ENCODE measurements at regions not wholly inside any gene's neighbourhood (a gene's known extent, or its start where the extent isn't known, plus 50 kb on each side); places are given as distances from the start of the nearest gene placed in this dataset.

DNA sequence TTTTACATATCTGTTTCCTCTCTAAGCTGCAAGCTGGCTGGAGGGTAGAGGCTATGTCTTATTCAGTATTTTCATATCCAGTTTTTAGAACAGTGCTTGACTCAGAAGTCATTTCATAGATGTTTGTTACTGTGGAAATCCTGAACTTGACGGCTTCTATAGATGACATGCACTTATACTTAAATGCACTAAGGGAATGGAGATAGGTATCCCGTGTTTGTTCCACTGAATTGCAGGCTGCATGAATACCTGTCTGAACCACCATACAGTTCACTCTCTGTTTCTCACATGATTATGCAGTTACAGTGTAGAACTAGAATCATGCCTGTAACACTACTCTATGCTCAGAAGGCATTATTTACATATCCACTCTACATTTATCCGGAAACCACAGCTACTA, 417.1 kb downstream of the MTX2 start:
- Histone ChIP-seq H3K36me3 (no peaks in the 10 kb centered on the region), H3K4me3 (no peak overlapping the region), H3K27ac (no peak overlapping the region), H3K9me3 (replicated peaks) (no peaks in the 10 kb centered on the region), H3K27me3 (replicated peaks) (peaks cover 6% of the 10 kb centered on the region; the same call in 1 of the 2 replicates), H3K4me1 (replicated peaks) (no peaks in the 10 kb centered on the region)
- DNase-seq (ENCODE audit: low read depth in 1 of 2, low spot score in 2 of 2): no peak

- H3K27me3 ChIP-seq (replicated peaks): peaks cover 8% of the 10 kb centered on the region; the same call in 1 of the 2 replicates
Measured at GRCh38 chr2:176687342-176687741, 418.1 kb downstream of the MTX2 start.

DNA sequence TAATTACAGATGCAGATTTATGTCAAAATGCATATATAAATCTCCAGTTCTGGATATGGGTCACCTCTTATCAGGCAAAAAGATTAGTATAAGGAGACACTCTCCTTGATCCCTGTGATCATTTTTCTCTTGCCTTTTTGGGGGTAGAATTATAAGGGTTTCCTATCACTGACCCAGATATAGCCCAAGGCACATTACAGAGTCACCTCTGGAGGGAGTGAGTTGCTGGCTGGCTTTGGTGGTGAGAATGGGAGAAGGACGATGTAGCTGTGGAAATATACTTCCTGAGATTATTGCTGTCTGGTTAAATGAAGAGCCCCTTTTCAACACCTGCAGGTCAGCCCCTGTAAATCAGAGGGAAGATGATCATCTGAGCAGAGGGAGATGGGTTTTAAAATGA, 418.7 kb downstream of the MTX2 start:
- H3K4me3 ChIP-seq: no peak overlapping the region

More at GRCh38 chr2:176687342-176687741, 418.1 kb downstream of the MTX2 start:
- H3K27ac ChIP-seq: no peak overlapping the region
- H3K9me3 ChIP-seq (replicated peaks): no peaks in the 10 kb centered on the region
- no peaks in the 10 kb centered on the region for H3K36me3 ChIP-seq
- no peaks in the 10 kb centered on the region for H3K4me1 ChIP-seq (replicated peaks)
- DNase-seq (ENCODE audit: low read depth in 1 of 2, low spot score in 2 of 2): no peak
- H3K4me3 ChIP-seq: no peak overlapping the region

DNA sequence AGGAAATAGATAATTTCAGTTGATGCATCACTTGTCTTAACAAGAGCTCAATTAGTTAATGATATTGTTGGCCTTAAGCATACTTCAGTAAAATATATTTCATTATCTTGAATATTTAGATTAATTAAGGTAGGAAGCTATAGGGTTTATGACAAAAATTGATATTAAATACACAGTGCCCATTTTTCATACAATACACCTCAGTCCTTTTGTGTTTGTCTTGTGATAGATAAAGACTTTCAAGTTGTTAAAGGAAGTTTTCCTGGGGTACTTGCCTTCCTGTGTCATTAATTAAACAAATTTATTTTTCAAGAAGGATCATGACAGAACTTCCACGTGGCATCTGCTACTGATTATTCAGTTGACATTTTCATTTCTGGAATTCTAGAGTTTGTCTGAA, 420.5 kb downstream of the MTX2 start:
- no peak overlapping the region for H3K4me3 ChIP-seq
- peaks cover 2% of the 10 kb centered on the region; the same call in 1 of the 2 replicates for H3K27me3 ChIP-seq (replicated peaks)
- DNase-seq (ENCODE audit: low read depth in 1 of 2, low spot score in 2 of 2): no peak
- H3K27ac ChIP-seq: no peak overlapping the region
- no peaks in the 10 kb centered on the region for H3K9me3 ChIP-seq (replicated peaks)
- no peaks in the 10 kb centered on the region for H3K36me3 ChIP-seq
- H3K4me1 ChIP-seq (replicated peaks): no peaks in the 10 kb centered on the region

More for the DNA sequence above, 418.7 kb downstream of the MTX2 start:
- no peaks in the 10 kb centered on the region for H3K36me3 ChIP-seq
- no peaks in the 10 kb centered on the region for H3K9me3 ChIP-seq (replicated peaks)
- H3K4me1 ChIP-seq (replicated peaks): no peaks in the 10 kb centered on the region
- DNase-seq (ENCODE audit: low read depth in 1 of 2, low spot score in 2 of 2): no peak
- H3K27me3 ChIP-seq (replicated peaks): peaks cover 8% of the 10 kb centered on the region; the same call in 1 of the 2 replicates
- H3K27ac ChIP-seq: no peak overlapping the region

DNA sequence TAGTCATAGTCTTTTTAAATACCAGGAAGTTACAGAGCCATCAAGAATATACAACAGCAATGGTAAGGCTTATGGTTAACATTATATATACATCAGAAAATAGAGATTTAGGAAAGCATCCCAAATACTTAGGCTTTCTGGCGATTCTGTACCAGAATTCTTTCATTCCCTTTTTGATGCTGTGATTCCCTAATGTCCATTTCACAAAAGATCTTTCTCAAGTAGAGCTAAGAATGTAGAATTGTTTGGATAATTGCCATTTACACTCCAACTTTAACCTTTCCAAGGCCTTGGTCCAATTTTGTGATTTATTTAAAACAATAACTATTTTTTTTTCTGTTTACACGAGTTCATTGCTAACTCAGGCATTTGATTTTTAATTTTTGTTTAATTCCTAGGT, 422.2 kb downstream of the MTX2 start:
- H3K27me3 ChIP-seq (replicated peaks): peaks cover 2% of the 10 kb centered on the region; the same call in 1 of the 2 replicates
- no peak for DNase-seq (ENCODE audit: low read depth in 1 of 2, low spot score in 2 of 2)
- H3K9me3 ChIP-seq (replicated peaks): no peaks in the 10 kb centered on the region
- H3K4me1 ChIP-seq (replicated peaks): no peaks in the 10 kb centered on the region
- no peaks in the 10 kb centered on the region for H3K36me3 ChIP-seq
- H3K27ac ChIP-seq: no peak overlapping the region
- no peak overlapping the region for H3K4me3 ChIP-seq

GRCh38 chr2:176692533-176692932, 423.3 kb downstream of the MTX2 start:
- H3K27me3 ChIP-seq (replicated peaks): peaks cover 2% of the 10 kb centered on the region; the same call in 1 of the 2 replicates
- H3K4me3 ChIP-seq: no peak overlapping the region
- no peaks in the 10 kb centered on the region for H3K9me3 ChIP-seq (replicated peaks)
- no peaks in the 10 kb centered on the region for H3K36me3 ChIP-seq
- no peak for DNase-seq (ENCODE audit: low read depth in 1 of 2, low spot score in 2 of 2)
- no peaks in the 10 kb centered on the region for H3K4me1 ChIP-seq (replicated peaks)
- no peak overlapping the region for H3K27ac ChIP-seq

DNA sequence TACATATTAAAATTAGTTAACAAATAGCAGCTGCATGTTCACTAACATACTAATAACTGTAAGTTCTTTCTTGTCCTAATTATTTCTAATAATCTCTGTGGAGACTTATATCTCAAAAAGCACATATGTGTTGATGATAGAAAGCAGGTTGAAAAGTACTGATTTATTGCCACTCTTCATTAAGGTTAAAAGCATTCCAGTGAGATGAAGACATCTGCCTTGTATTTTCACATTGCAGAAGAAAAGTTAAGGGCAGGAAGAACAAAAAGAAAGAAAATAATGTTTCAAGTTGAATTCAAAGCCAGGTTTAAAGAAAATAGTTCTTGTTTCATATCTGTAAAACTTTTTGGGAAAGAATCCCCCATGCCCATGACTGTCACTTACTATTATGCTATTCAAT, 429.9 kb downstream of the MTX2 start:
- no peaks in the 10 kb centered on the region for H3K4me1 ChIP-seq (replicated peaks)
- H3K9me3 ChIP-seq (replicated peaks): no peaks in the 10 kb centered on the region
- H3K36me3 ChIP-seq: no peaks in the 10 kb centered on the region
- DNase-seq (ENCODE audit: low read depth in 1 of 2, low spot score in 2 of 2): no peak
- 0 out of 2 replicates have a peak, but pooled peaks cover 4% of the 10 kb centered on the region for H3K27me3 ChIP-seq (replicated peaks)
- H3K4me3 ChIP-seq: no peak overlapping the region
- H3K27ac ChIP-seq: no peak overlapping the region

DNA sequence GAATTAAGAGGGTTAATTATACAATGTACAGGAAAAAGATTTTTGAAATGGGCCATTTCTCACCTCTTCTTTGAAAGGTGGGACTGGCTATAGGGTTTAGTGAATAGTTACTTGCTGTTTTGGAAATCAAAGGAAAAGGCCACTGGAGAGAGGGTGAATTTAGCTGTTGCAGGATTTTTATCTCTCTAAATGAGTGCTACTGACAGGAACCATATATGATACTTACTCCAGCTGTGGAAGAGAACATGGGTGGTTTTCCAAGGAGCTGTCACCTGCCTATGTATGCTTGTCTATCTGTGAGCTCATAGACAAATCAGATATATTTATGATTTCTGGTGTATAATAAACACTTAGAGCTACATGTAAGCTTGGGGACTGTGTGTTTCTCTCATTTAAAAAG, 430.4 kb downstream of the MTX2 start:
- H3K4me1 ChIP-seq (replicated peaks): no peaks in the 10 kb centered on the region
- H3K27me3 ChIP-seq (replicated peaks): 0 out of 2 replicates have a peak, but pooled peaks cover 4% of the 10 kb centered on the region
- DNase-seq (ENCODE audit: low read depth in 1 of 2, low spot score in 2 of 2): no peak
- no peak overlapping the region for H3K27ac ChIP-seq
- no peak overlapping the region for H3K4me3 ChIP-seq
- H3K36me3 ChIP-seq: no peaks in the 10 kb centered on the region
- H3K9me3 ChIP-seq (replicated peaks): no peaks in the 10 kb centered on the region

DNA sequence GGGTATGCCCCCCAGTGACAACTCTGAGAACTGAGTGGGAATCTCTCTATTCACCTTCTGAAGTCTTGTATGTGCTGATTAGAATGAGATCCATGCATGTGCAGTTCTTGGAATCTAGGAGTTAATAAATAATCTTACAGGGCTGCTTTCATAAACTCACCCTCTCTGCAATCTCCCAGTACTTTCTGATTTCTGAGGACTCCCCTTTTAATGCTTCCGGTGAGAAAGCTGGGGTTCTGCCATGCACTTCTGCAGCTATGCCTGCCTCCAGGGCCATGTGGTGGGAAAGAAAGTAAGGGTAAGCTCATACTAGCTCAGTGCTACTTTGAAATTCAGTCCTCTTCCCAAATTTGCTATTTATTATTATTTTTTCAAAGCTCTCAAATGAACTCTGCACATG, 432.9 kb downstream of the MTX2 start:
- no peak overlapping the region for H3K4me3 ChIP-seq
- no peak for DNase-seq (ENCODE audit: low read depth in 1 of 2, low spot score in 2 of 2)
- 0 out of 2 replicates have a peak, but pooled peaks cover 9% of the 10 kb centered on the region for H3K27me3 ChIP-seq (replicated peaks)
- H3K9me3 ChIP-seq (replicated peaks): no peaks in the 10 kb centered on the region
- no peaks in the 10 kb centered on the region for H3K4me1 ChIP-seq (replicated peaks)
- no peaks in the 10 kb centered on the region for H3K36me3 ChIP-seq
- H3K27ac ChIP-seq: no peak overlapping the region

DNA sequence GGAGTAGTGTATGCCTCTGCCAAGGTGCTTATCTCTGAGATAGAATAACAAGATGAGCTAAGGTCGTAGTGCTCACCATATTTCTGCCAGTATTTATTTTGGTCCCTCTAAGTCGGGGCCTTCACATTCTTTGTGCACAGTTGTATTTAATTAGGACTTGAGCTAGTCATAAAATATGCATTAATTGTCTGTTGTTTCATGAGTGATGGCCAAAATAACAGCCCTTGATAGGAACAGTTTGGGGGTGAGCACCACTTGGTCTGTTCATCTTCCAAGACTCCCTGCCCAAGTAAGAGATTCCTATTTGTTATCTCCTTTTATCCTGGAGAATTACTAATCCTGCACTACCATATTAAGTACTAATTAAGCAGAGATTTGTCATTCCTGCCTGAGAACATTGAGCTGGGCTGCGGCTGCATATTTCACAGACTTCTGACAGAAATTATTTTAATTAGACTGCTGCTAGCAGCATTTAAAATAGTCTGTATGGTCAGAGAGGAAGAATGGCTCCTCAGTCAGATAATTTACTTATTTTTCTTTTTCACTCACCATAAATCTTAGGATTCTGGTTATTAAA, 435.1 kb downstream of the MTX2 start:
- no peaks in the 10 kb centered on the region for H3K4me1 ChIP-seq (replicated peaks)
- no peak overlapping the region for H3K4me3 ChIP-seq
- H3K9me3 ChIP-seq (replicated peaks): no peaks in the 10 kb centered on the region
- H3K27me3 ChIP-seq (replicated peaks): 0 out of 2 replicates have a peak, but pooled peaks cover 5% of the 10 kb centered on the region
- H3K27ac ChIP-seq: no peak overlapping the region
- DNase-seq (ENCODE audit: low read depth in 1 of 2, low spot score in 2 of 2): no peak
- no peaks in the 10 kb centered on the region for H3K36me3 ChIP-seq

GRCh38 chr2:176709149-176709951, 440.1 kb downstream of the MTX2 start:
- no peaks in the 10 kb centered on the region for H3K4me1 ChIP-seq (replicated peaks)
- no peak overlapping the region for H3K4me3 ChIP-seq
- H3K27me3 ChIP-seq (replicated peaks): 0 out of 2 replicates have a peak, but pooled peaks cover 8% of the 10 kb centered on the region
- DNase-seq (ENCODE audit: low read depth in 1 of 2, low spot score in 2 of 2): no peak
- no peak overlapping the region for H3K27ac ChIP-seq
- no peaks in the 10 kb centered on the region for H3K9me3 ChIP-seq (replicated peaks)
- no peaks in the 10 kb centered on the region for H3K36me3 ChIP-seq

DNA sequence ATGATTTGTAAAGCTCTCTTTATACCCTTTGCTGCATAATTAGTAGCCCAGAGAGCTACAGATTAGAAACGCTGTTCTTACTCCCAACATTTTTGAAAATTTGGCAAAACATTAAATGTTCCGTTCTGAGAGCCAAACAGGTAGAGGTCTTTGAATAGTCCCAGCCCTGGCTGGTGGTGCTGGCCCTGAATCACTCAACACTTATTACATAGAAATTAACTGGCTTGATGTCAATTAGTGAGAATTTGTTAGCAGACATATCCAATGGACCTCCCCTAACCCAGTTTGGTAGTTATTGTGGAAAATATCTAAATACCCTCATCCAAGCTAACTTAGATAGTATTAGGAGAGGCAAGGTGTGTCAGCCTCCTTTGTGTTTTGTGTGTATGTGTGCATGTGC, 440.7 kb downstream of the MTX2 start:
- Histone ChIP-seq H3K4me1 (replicated peaks) (no peaks in the 10 kb centered on the region), H3K27ac (no peak overlapping the region), H3K36me3 (no peaks in the 10 kb centered on the region), H3K9me3 (replicated peaks) (no peaks in the 10 kb centered on the region), H3K27me3 (replicated peaks) (0 out of 2 replicates have a peak, but pooled peaks cover 8% of the 10 kb centered on the region), H3K4me3 (no peak overlapping the region)
- DNase-seq (ENCODE audit: low read depth in 1 of 2, low spot score in 2 of 2): no peak

DNA sequence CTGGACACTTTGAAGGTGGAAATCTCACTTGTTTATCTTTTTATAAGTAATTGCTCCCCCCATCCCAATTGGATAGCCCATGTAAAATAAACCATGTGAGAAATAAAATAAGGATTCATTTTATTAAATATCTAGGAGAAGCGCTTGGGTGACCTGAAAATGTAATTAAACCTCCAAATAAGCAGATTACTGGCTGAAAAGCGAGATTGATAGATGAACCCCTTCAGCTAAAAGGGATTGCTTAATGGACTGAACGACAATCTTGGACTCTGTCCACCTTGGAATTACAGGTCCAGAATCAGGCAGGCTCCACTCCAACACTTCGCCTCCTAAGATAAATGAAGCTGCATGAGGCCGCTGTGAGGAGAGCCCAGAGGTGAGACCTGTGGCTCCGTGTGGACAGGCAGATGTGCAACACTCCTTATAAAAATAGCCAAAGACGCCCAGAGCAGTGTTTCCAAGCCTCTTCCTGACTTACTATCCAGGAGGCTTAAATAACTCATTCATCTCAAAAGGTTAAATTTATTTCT, 441.5 kb downstream of the MTX2 start:
- no peaks in the 10 kb centered on the region for H3K36me3 ChIP-seq
- 0 out of 2 replicates have a peak, but pooled peaks cover 7% of the 10 kb centered on the region for H3K27me3 ChIP-seq (replicated peaks)
- H3K27ac ChIP-seq: no peak overlapping the region
- no peak overlapping the region for H3K4me3 ChIP-seq
- no peak for DNase-seq (ENCODE audit: low read depth in 1 of 2, low spot score in 2 of 2)
- H3K4me1 ChIP-seq (replicated peaks): no peaks in the 10 kb centered on the region
- H3K9me3 ChIP-seq (replicated peaks): no peaks in the 10 kb centered on the region

All from SJSA1 (cell line).